Activated CD8-positive, alpha-beta T cell treated with anti-CD3 and anti-CD28 coated beads for 36 hours (primary cell): ENCODE measurements at regions not wholly inside any gene's neighbourhood (a gene's known extent, or its start where the extent isn't known, plus 50 kb on each side); places are given as distances from the start of the nearest gene placed in this dataset.

Source experiments
- ATAC-seq: fragments of 200-7000 bp; cut with Tn5 transposase; one replicate; pipeline ENCODE4 v1.10.0; 2021; ENCODE audit warnings: mild to moderate bottlenecking, moderate library complexity
- CTCF ChIA-PET: fragments of 350-600 bp; sonication (Branson Sonifier 250); formaldehyde crosslinking; loops from one replicate; lab custom pipeline; 2021; ENCODE audit warnings: antibody characterized with exemption; lab: Charles Lee
- POLR2A ChIA-PET: fragments of 350-600 bp; sonication (Branson Sonifier 250); formaldehyde crosslinking; loops from one replicate; lab custom pipeline; 2021; ENCODE audit warnings: antibody characterized with exemption; lab: Charles Lee
- DNase-seq: peaks from one replicate; pipeline ENCODE4 v3.0.0-alpha.2; 2020
- H3K27ac Mint-ChIP-seq: one replicate; pipeline ENCODE4 v1.8.0; 2021; ENCODE audit warnings: mild to moderate bottlenecking, mixed read lengths
- H3K27me3 Mint-ChIP-seq: one replicate; pipeline ENCODE4 v1.8.0; 2021; ENCODE audit warnings: mixed read lengths
- H3K36me3 Mint-ChIP-seq: one replicate; pipeline ENCODE4 v1.8.0; 2021; ENCODE audit warnings: low read depth, mixed read lengths
- H3K4me1 Mint-ChIP-seq: one replicate; pipeline ENCODE4 v1.8.0; 2021; ENCODE audit warnings: low read depth, mixed read lengths
- H3K4me3 Mint-ChIP-seq: one replicate; pipeline ENCODE4 v1.8.0; 2021; ENCODE audit warnings: mild to moderate bottlenecking, moderate library complexity, mixed read lengths
- H3K9me3 Mint-ChIP-seq: one replicate; pipeline ENCODE4 v1.8.0; 2021; ENCODE audit warnings: mixed read lengths
- intact Hi-C: fragments of 100-400 bp; cut with micrococcal nuclease; formaldehyde crosslinking; loops from one replicate; pipeline ENCODE4 v1.10.0; 2022
- TF ChIP-seq, protein P1 (sequence below): fragments of 200-600 bp; IDR thresholded peaks from one replicate; pipeline ENCODE4 v1.8.0; 2022; ENCODE audit warnings: antibody characterized with exemption, mild to moderate bottlenecking

DNA sequence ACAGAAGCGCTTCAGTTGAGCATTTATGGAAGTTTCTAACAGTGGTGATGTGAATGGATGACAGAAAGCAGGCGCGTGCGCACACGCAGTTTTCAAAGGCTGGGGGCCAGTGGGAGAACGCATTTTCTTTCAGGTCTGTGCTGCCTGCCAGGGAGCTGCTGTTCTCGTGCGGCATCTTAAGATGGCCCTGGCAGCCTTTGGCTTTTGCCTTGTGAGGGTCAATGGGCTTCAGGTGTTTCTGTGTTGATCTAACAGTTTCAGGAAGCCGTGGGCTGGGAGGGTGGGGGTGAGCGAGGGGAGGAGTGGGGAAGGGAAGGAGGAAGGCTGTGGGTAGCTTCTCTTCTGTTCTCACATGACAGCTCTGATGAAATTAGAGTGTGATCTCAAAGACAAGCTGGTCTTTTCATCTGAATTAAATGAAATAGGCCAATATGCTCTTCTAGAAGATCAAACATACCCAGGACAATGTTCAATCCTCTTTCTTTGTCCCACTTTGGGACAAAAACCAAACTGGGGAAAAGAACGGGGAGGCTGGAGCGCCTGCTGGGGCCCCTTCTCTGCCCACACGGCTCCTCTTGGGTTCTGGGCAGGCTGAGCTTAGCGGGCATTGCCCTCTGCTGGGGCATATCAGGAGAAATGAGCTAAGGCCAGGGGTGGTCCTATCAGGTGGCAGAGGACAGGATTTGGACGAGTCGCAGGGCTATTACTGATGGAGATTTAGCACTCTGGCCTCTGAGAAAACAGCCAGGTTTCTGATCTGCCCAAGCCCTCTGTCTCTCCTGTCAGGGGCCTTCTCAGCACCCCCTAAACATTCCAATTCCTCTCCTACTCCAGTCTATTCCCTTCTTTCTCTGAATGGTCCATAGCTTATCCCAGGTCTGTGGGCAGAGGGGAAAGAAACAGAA lies 126.2 kb upstream of the LGALSL start:
- TF ChIP-seq, protein P1, sequence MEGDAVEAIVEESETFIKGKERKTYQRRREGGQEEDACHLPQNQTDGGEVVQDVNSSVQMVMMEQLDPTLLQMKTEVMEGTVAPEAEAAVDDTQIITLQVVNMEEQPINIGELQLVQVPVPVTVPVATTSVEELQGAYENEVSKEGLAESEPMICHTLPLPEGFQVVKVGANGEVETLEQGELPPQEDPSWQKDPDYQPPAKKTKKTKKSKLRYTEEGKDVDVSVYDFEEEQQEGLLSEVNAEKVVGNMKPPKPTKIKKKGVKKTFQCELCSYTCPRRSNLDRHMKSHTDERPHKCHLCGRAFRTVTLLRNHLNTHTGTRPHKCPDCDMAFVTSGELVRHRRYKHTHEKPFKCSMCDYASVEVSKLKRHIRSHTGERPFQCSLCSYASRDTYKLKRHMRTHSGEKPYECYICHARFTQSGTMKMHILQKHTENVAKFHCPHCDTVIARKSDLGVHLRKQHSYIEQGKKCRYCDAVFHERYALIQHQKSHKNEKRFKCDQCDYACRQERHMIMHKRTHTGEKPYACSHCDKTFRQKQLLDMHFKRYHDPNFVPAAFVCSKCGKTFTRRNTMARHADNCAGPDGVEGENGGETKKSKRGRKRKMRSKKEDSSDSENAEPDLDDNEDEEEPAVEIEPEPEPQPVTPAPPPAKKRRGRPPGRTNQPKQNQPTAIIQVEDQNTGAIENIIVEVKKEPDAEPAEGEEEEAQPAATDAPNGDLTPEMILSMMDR, result peak; percentile 72
- H3K27me3 Mint-ChIP-seq, result no peaks in the 10 kb centered on the region
- H3K9me3 Mint-ChIP-seq, result no peaks in the 10 kb centered on the region
- ATAC-seq (peak; percentile 25), DNase-seq (peak; percentile 77)
- POLR2A ChIA-PET, result interaction anchor here (0.8 to 3.5 kb wide), 19 partner anchors 13 to 541 kb away, joined by 3 to 30 read pairs (median 3); no protein-coding TSS in a partner anchor
- H3K4me3 Mint-ChIP-seq, result peak overlapping the region; percentile 61
- H3K4me1 Mint-ChIP-seq, result peaks cover 53% of the 10 kb centered on the region
- no peaks in the 10 kb centered on the region for H3K36me3 Mint-ChIP-seq
- peak overlapping the region; percentile 95 for H3K27ac Mint-ChIP-seq
- intact Hi-C loops, result loop anchor here (2.0 to 10.0 kb wide), 3 partner anchors 185 to 483 kb away; partner anchors contain the start of gene UGP2
- CTCF ChIA-PET, result interaction anchor here (0.5 to 9.2 kb wide), 64 partner anchors 8 to 843 kb away, joined by 3 to 374 read pairs (median 5); partner anchors contain the start of genes AFTPH and SERTAD2

DNA sequence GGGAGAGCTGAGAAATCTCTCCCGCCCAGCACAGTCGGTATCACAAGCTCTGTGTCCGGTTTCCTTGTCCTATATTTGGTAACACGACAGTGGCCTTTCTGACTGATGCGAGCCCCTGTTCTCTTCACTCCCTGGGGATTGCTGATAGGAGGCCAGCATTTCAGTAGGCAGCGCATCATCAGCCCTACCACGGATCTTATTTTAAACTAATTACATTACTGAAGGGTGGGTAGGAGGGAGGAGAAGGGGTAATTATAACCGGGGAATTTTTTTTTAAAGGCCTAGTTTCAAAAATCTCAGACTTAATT lies 125.6 kb upstream of the LGALSL start:
- POLR2A ChIA-PET, result interaction anchor here (0.6 to 3.5 kb wide), 8 partner anchors 12 to 541 kb away, joined by 3 to 25 read pairs (median 4); no protein-coding TSS in a partner anchor
- DNase-seq (no peak), ATAC-seq (no peak)
- H3K9me3 Mint-ChIP-seq, result no peaks in the 10 kb centered on the region
- peak overlapping the region; percentile 95 for H3K27ac Mint-ChIP-seq
- TF ChIP-seq, protein P1, result no peak
- H3K36me3 Mint-ChIP-seq, result no peaks in the 10 kb centered on the region
- H3K27me3 Mint-ChIP-seq, result no peaks in the 10 kb centered on the region
- peaks cover 51% of the 10 kb centered on the region for H3K4me1 Mint-ChIP-seq
- intact Hi-C loops, result loop anchor here (5.0 to 10.0 kb wide), 2 partner anchors 216 to 484 kb away; partner anchors contain the start of gene UGP2
- CTCF ChIA-PET, result interaction anchor here (0.7 to 9.2 kb wide), 53 partner anchors 7 to 650 kb away, joined by 3 to 374 read pairs (median 6); partner anchors contain the start of genes AFTPH and SERTAD2
- H3K4me3 Mint-ChIP-seq, result no peak overlapping the region

DNA sequence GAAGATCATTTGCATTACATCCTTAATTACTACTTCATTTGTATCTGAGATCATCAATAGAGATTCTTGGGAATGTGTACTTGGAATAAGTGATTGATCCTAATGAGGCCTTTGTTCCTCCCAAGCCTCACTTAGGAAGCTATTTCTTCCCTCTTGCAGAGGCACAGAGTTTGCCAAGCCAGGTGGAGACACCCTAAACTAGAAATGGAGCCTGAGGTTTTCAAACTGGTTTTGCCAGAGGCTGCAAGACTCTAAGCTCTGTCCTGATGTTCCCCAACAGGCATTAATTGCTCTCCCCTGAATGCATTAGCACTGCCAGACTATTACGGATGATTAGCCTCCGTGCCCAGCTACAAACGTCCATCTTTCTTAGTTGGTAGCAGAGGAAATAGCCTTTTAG lies 125.2 kb upstream of the LGALSL start:
- H3K9me3 Mint-ChIP-seq, result no peaks in the 10 kb centered on the region
- peaks cover 51% of the 10 kb centered on the region for H3K4me1 Mint-ChIP-seq
- ATAC-seq (no peak), DNase-seq (no peak)
- no peaks in the 10 kb centered on the region for H3K36me3 Mint-ChIP-seq
- intact Hi-C loops, result loop anchor here (5.0 to 10.0 kb wide), 2 partner anchors 216 to 484 kb away; partner anchors contain the start of gene UGP2
- H3K4me3 Mint-ChIP-seq, result no peak overlapping the region
- ChIA-PET POLR2A (interaction anchor here (0.6 to 3.5 kb wide), 8 partner anchors 12 to 540 kb away, joined by 3 to 25 read pairs (median 4); no protein-coding TSS in a partner anchor), CTCF (interaction anchor here (0.8 to 9.2 kb wide), 29 partner anchors 10 to 468 kb away, joined by 3 to 374 read pairs (median 7); partner anchors contain the start of gene AFTPH)
- no peak overlapping the region for H3K27ac Mint-ChIP-seq
- no peaks in the 10 kb centered on the region for H3K27me3 Mint-ChIP-seq
- TF ChIP-seq, protein P1, result no peak

GRCh38 chr2:64329848-64330247 lies 124.1 kb upstream of the LGALSL start:
- no peak for DNase-seq
- ATAC-seq, result no peak
- TF ChIP-seq, protein P1, result no peak
- Mint-ChIP-seq H3K27ac (no peak overlapping the region), H3K4me3 (no peak overlapping the region), H3K4me1 (peaks cover 46% of the 10 kb centered on the region), H3K9me3 (no peaks in the 10 kb centered on the region), H3K27me3 (no peaks in the 10 kb centered on the region), H3K36me3 (no peaks in the 10 kb centered on the region)
- intact Hi-C loops, result loop anchor here (2.0 to 10.0 kb wide), 5 partner anchors 159 to 545 kb away; partner anchors contain the start of gene UGP2
- ChIA-PET POLR2A (interaction anchor here (1.6 kb wide), 1 partner anchor 151 kb away, joined by 6 read pairs; no protein-coding TSS in a partner anchor), CTCF (interaction anchor here (0.6 to 9.2 kb wide), 48 partner anchors 10 to 539 kb away, joined by 3 to 374 read pairs (median 7); partner anchors contain the start of gene AFTPH)
